ENCODE measurements at regions not wholly inside any gene's neighbourhood (a gene's known extent, or its start where the extent isn't known, plus 50 kb on each side); places are given as distances from the start of the nearest gene placed in this dataset.
"Not testable (repeated sequence)": the region's sequence is repeated elsewhere in the genome, so short reads cannot be mapped to it uniquely, and the experiment has no call there.

DNA sequence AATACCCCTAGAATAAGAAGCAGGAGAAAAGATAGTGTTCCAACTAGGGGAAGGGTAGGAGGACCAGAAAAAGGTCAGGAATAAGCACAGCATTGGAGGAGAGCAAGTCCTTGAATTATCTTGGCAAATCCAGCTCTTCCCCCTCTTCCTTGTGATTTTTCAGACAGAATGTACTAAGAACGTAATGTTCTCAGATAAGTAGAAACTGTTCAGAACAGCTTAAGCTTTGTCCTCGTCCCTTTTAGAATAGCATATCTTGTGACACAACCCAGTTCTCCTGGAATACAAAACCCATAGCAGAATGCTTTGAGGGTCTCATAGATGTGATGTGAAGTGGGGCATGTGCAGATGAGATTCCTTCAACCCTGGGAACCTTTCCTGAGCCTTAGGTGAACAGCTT lies 97.4 kb downstream of the EMB start:
- DNase-seq (ENCODE audit: low read depth), result no peak

DNA sequence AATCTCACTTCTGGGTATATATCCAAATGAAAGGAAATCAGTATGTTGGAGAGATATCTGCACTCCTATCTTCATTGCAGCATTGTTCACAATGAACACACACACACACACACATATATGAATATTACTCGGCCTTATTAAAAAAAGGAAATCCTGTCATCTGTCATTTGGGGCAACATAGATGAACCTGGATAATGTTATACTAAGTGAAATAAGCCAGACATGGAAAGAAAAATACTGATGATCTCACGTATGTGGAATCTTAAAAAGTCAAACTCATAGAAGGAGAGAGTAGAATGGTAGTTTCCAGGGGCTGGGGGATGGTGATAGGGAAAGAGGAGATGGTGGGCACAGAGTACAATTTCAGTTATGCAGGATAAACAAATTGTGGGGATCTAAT lies 100.3 kb downstream of the EMB start:
- no peak for DNase-seq (ENCODE audit: low read depth)

DNA sequence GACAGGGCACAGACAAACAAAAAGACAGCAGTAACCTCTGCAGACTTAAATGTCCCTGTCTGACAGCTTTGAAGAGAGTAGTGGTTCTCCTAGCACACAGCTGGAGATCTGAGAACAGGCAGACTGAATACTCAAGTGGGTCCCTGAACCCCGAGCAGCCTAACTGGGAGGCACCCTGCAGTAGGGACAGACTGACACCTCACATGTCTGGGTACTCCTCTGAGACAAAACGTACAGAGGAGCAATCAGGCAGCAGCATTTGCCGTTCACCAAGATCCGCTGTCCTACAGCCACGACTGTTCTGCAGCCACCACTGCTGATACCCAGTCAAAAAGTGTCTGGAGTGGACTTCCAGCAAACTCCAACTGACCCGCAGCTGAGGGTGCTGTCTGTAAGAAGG lies 110.5 kb downstream of the EMB start:
- not testable (repeated sequence) for DNase-seq (ENCODE audit: low read depth)

DNA sequence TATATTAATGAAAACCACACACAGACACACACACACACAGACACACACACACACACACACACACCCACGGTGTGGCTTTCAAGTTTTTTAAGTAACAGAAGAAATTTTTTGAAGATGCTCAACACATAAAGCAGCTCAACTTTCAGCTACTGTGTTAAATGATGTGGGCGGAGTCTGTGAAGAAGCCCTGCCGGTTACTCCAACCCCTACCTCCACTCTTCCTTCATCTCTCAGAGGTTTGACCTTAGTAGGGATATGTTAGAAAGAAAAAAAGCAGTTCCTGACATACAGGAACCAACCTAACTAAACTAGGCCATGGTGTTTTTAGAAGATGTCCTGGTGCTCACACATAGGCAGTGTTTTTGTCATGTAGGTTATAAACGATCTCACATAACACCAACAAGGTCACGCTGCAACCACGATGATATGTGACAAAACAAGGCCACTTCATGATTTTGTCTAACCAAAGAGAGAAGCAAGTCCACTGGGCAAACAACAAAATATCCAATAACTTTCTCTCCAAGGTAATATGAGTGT lies 112.8 kb downstream of the EMB start:
- DNase-seq (ENCODE audit: low read depth), result no peak

DNA sequence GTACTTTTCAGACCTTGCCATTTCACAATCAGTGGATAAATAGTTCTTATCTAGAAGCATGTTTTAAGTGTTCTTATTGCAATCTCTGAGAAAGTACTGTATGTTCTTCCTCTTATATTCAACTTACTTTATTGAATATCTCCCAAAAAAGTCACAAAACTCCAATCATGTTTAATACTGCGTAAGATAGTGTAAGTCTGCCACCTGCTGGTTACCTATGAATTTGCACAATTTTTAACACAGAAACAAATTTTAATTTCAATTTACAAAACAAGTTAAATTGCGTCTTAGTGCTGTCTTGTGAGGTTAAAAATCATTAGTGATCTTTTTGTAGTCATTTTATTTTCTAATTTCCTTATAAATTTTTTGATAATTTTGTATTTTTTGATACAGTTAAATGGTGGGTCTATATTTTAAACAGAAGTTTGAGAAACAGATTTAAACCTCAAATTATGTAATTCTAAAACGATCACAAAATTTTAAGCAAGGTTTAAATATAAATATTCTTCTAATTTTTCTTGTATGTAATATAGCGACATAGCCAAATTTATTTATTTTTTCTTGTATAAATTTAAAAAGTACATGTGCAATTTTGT lies 115.8 kb downstream of the EMB start:
- DNase-seq (ENCODE audit: low read depth), result peak; percentile 28

DNA sequence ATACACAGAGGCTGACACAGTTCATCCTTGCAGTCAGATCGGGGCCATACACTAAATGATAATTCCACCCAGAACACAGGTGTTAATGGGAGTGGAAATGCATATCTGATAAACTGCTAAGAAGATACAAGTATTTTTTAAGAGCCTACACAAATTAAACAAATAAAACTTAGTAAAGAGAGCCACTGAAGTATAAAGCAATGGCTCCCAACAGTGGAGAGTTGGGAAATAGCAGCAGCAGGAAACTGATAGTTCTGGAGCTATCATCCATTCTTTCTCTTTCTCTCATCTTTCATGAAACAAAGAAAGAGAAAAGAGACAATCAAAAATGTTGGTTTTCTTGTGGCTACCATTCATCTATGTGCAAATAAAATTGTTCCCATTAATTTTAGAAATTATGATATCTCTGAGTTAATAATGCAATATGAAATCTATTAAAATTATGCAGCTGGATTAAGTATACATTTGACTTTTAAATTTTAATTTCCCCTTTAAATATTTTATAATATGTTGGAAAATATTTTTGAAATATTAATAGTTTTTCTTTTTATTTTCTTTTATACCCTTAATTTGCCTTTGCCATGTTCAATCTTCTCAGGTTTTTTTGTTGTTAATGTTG lies 120.8 kb downstream of the EMB start:
- DNase-seq (ENCODE audit: low read depth), result no peak

DNA sequence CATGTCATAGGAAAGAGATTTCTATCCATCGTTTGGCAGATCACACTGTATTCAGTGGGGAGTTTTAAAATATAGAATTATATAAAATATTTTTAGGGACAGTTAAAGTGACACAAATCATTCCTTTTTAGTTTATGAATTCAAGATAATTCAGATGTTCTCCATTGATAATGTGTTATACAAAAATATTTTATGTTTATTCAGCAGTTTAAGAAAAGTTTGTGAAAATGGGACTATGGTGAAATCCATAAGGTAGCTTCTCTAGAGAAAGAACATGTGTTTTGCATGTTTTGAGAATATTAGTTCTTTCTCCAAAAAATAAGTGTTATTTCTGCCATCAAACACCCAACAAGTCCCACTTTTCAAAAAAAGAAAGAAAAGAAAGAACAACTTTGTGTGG lies 122.9 kb downstream of the EMB start:
- DNase-seq (ENCODE audit: low read depth), result no peak

DNA sequence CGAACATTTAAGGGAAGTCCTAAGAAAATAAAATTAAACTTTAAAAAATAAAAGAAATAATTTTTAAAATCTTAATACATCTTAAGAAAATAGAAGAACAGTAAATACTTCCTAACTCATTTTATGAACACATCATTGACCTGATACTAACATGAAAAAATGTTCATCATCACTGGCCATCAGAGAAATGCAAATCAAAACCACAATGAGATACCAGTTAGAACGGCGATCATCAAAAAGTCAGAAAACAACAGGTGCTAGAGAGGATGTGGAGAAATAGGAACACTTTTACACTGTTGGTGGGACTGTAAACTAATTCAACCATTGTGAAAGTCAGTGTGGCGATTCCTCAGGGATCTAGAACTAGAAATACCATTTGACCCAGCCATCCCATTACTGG lies 134.6 kb downstream of the EMB start:
- DNase-seq (ENCODE audit: low read depth), result not testable (repeated sequence)

DNA sequence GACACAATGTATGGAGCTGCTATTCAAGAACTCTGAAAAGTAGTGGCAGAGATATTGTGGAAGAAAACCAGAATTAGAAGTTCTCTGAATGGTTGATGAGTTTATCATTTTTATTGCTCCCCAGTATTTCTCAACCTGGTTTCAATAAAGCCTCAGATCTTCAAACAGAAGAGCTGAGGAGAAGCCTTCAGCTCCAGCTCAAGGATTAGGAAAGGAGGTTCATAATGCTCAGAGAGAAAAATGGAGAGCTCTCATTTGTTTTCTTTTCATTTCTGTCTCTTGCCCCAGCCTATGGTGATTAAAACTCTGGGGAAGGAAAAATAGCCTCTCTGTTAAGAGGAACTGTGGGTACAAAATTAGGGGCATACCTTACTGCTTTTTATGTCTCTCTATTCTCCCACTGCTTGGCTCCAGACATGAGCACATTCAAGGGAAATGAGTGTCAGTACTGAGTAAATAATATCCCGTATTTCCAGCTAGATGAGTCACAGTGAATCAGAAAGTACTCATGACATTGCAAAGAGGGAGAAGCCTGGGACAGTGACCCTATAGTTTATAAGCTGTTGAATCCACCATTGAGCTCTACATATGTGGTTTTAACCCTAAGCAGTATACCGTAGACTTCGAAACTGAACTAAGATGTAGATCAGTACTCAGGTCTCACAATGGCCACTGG lies 138.1 kb downstream of the EMB start:
- no peak for DNase-seq (ENCODE audit: low read depth)

DNA sequence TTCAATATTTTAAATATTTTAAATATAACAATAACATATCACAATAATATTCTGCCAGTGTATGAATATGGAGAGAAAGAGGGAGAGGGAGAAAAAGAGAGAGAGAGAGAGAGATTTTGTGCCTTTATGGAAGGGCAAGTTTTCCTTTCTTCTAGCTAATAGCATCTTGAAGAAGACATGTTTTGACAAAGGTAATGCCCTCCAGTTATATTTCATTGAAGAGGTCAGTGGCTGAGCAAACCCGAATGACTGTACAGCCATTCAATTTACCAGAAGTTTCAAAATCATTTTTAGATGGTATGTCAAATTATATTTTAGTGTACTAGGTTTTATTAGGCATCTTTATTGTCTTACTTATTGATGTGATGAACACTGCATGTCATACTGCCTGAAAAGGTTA lies 139.3 kb downstream of the EMB start:
- DNase-seq (ENCODE audit: low read depth), result no peak

DNA sequence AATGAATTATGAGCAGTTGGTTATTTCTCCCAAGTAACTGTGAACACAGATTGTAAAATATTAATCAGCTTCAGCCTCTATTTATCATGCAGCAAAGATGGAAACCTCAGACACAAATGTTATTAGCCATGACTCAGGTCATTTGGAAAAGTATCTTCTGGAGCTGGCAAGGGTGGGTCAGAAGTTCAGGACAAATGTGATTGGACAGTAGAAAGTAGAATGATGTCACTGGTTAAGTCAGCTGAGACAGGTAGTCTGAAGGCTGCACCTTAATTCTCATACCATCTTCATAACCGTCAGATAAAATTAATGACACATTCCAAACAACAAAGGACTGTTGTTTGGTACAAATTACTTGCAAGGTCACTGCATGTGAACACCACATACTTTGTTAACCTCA lies 140.2 kb downstream of the EMB start:
- DNase-seq (ENCODE audit: low read depth), result no peak

DNA sequence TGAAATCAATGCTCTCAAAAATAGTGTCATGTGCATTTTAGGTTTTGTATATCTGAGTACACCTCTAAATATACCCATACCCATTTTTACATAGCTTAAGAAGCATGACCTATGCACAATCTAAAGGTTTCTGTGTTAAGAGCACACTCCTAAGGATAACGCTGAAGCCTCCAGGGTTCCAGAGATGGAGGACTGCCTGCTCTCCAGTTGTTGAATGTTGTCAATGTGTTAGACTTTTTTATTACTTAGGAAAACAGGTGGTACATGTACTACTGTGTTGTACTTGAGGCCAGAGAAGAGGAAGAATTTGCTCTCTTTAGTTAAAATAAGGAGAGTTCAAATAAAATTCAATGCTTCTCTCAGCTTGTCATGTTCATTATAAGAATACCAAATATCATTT lies 141.2 kb downstream of the EMB start:
- DNase-seq (ENCODE audit: low read depth), result no peak

DNA sequence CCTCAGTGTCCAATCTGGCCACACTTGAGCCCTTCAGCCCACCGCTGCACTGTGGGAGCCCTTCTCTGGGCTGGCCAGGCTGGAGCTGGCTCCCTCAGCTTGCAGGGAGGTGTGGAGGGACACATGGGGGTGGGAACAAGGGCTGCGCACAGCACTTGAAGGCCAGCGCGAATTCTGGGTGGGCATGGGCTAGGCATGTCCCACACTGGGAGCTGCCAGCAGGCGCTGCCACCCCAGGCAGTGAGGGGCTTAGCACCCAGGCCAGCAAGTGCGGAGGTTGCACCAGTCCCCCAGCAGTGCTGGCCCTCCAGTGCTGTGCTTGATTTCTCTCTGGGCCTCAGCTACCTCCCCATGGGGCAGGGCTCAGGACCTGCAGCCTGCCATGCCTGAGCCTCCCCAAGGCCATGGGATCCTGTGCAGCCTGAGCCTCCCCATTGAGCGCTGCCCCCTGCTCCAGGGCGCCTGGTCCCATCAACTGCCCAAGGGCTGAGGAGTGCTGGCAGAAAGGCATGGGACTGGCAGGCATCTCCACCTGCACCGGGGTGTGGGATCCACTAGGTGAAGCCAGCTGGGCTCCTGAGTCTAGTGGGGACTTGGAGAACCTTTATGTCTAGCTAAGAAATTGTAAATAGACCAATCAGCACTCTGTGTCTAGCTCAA lies 148.2 kb downstream of the EMB start:
- DNase-seq (ENCODE audit: low read depth), result no peak

DNA sequence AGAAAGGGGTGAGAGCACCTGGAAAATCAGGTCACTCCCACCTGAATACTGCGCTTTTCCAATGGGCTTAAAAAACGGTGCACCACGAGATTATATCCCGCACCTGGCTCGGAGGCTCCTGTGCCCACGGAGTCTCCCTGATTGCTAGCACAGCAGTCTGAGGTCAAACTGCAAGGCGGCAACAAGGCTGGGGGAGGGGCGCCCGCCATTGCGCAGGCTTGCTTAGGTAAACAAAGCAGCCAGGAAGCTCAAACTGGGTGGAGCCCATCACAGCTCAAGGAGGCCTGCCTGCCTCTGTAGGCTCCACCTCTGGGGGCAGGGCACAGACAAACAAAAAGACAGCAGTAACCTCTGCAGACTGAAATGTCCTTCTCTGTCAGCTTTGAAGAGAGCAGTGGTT lies 160.6 kb downstream of the EMB start:
- DNase-seq (ENCODE audit: low read depth), result not testable (repeated sequence)

All from amniotic epithelial cell (primary cell).